Right cardiac atrium (tissue), 5 donors: ENCODE measurements at regions not wholly inside any gene's neighbourhood (a gene's known extent, or its start where the extent isn't known, plus 50 kb on each side); places are given as distances from the start of the nearest gene placed in this dataset.
"Not testable (repeated sequence)": the region's sequence is repeated elsewhere in the genome, so short reads cannot be mapped to it uniquely, and the experiment has no call there.

Experiments
- ATAC-seq, 2 donors: fragments of 200-7000 bp; cut with Tn5 transposase; one replicate each; pipeline versions ENCODE4 v1.8.0 to v1.9.1; 2020; ENCODE audit warnings: moderate library complexity in 2 of 2, mild to moderate bottlenecking in 1 of 2
- DNase-seq, 3 donors: peaks; one replicate each; pipeline ENCODE4 v3.0.0-alpha.2; 2020
- H3K27ac ChIP-seq: one replicate; pipeline ENCODE4 v1.5.1; 2013; ENCODE audit warnings: mild to moderate bottlenecking, low read length, control low read depth, moderate library complexity
- H3K27me3 ChIP-seq: one replicate; pipeline ENCODE4 v1.6.1; 2013; ENCODE audit not compliant: control insufficient read depth, insufficient read depth
- H3K4me1 ChIP-seq: one replicate; pipeline ENCODE4 v1.6.1; 2013; ENCODE audit warnings: low read length; ENCODE audit not compliant: control insufficient read depth, insufficient read depth
- H3K4me3 ChIP-seq: one replicate; pipeline ENCODE4 v1.5.1; 2013; ENCODE audit warnings: low read length, control low read depth
- H3K9me3 ChIP-seq: one replicate; pipeline ENCODE4 v1.6.1; 2013; ENCODE audit warnings: low read length; ENCODE audit not compliant: control insufficient read depth
- WGBS: extraction: QIAGEN DNeasy Blood & Tissue Kit; methylation state at CpG from one replicate; pipeline ENCODE4 v1.1.7; 2013; 5-methylcytosine and 5-hydroxymethylcytosine counted together
- intact Hi-C, 4 donors: fragments of 100-400 bp; cut with DNase I; formaldehyde crosslinking; loops; one replicate each; pipeline versions ENCODE4 v1.11.0 to v1.14.0; 2022 to 2023
- donor health status: healthy with polysubstance abuse.
- donor health status: DM: no; HTN: yes; CAD: no.
- donor health status: DM: no; HTN: no; CAD: no.
- donor health status: DM: no; HTN: yes; CAD: no; lungs with severe emphysema.
- donor health status: DM: yes; HTN: yes; CAD: no.

- intact Hi-C loops: no loop called here
- Histone ChIP-seq H3K27me3 (no peaks in the 10 kb centered on the region), H3K27ac (no peak overlapping the region), H3K4me3 (no peak overlapping the region), H3K9me3 (no peaks in the 10 kb centered on the region), H3K4me1 (no peaks in the 10 kb centered on the region)
- ATAC-seq (no peak), DNase-seq (no peak)
- 76% methylated on average over 8 of the region's 8 CpGs for WGBS
Measured at GRCh38 chr14:27863166-27863565, 903.4 kb upstream of the FOXG1 start.

GRCh38 chr14:27881063-27881462 lies 885.5 kb upstream of the FOXG1 start:
- Histone ChIP-seq H3K4me1 (no peaks in the 10 kb centered on the region), H3K27ac (no peak overlapping the region), H3K27me3 (no peaks in the 10 kb centered on the region), H3K4me3 (no peak overlapping the region), H3K9me3 (no peaks in the 10 kb centered on the region)
- ATAC-seq: no peak
- no peak for DNase-seq
- intact Hi-C loops: no loop called here

GRCh38 chr14:27881646-27882045 lies 884.9 kb upstream of the FOXG1 start:
- Histone ChIP-seq H3K9me3 (no peaks in the 10 kb centered on the region), H3K27me3 (no peaks in the 10 kb centered on the region), H3K27ac (no peak overlapping the region), H3K4me1 (no peaks in the 10 kb centered on the region), H3K4me3 (no peak overlapping the region)
- DNase-seq: no peak
- WGBS: 49% methylated on average over 4 of the region's 4 CpGs
- intact Hi-C loops: no loop called here
- ATAC-seq: no peak

DNA sequence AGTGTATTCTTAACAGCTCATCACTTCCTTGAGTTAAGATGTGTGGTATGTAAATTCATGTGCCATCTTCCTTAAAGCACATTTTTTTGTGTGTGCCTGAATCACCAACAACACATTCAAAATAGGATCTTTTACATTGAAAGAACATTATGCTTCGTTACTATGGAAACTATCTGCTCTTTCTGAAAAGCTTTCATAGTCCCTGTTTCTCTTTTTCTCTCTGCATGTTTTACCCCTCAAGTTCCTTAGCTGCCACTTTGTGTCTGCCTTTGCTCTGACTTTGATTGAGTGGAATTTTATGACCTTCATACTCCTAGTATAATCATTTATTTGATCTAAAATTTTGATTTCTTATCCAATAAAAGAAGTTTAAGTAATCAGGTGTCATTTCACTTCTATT lies 880.3 kb upstream of the FOXG1 start:
- 64% methylated on average over 1 of the region's 1 CpG for WGBS
- H3K4me1 ChIP-seq: no peaks in the 10 kb centered on the region
- intact Hi-C loops: no loop called here

GRCh38 chr14:27890259-27890658 lies 876.3 kb upstream of the FOXG1 start:
- whole genome bisulfite sequencing: 80% methylated on average over 3 of the region's 3 CpGs
- Histone ChIP-seq H3K4me3 (no peak overlapping the region), H3K9me3 (no peaks in the 10 kb centered on the region), H3K27ac (no peak overlapping the region), H3K27me3 (no peaks in the 10 kb centered on the region), H3K4me1 (no peaks in the 10 kb centered on the region)
- intact Hi-C loops: no loop called here
- no peak for DNase-seq
- ATAC-seq: no peak

More for the DNA sequence above, 880.3 kb upstream of the FOXG1 start:
- Histone ChIP-seq H3K27me3 (no peaks in the 10 kb centered on the region), H3K9me3 (no peaks in the 10 kb centered on the region), H3K27ac (no peak overlapping the region), H3K4me3 (no peak overlapping the region)
- ATAC-seq: no peak
- no peak for DNase-seq

DNA sequence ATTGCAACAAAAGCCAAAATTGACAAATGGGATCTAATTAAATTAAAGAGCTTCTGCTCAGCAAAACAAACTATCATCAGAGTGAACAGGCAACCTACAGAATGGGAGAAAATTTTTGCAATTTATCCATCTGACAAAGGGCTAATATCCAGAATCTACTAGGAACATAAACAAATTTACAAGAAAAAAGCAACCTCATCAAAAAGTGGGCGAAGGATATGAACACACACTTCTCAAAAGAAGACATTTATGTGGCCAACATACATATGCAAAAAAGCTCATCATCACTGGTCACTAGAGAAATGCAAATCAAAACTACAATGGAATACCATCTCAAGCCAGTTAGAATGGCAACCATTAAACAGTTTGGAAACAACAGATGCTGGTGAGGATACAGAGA lies 858.1 kb upstream of the FOXG1 start:
- H3K4me3 ChIP-seq, H3K27ac ChIP-seq, intact Hi-C loops, H3K4me1 ChIP-seq, H3K27me3 ChIP-seq, DNase-seq, H3K9me3 ChIP-seq, ATAC-seq: not testable (repeated sequence)
- 72% methylated on average over 1 of the region's 1 CpG for WGBS

- no peaks in the 10 kb centered on the region for H3K9me3 ChIP-seq
- no peaks in the 10 kb centered on the region for H3K27me3 ChIP-seq
- 71% methylated on average over 3 of the region's 3 CpGs for WGBS
- no peak overlapping the region for H3K4me3 ChIP-seq
- no peaks in the 10 kb centered on the region for H3K4me1 ChIP-seq
- DNase-seq (no peak), ATAC-seq (no peak)
- intact Hi-C loops: no loop called here
- H3K27ac ChIP-seq: no peak overlapping the region
Measured at GRCh38 chr14:27916326-27916725, 850.3 kb upstream of the FOXG1 start.

GRCh38 chr14:27917896-27918295 lies 848.7 kb upstream of the FOXG1 start:
- Histone ChIP-seq H3K27ac (no peak overlapping the region), H3K9me3 (no peaks in the 10 kb centered on the region), H3K4me3 (no peak overlapping the region), H3K4me1 (no peaks in the 10 kb centered on the region), H3K27me3 (no peaks in the 10 kb centered on the region)
- no peak for ATAC-seq
- 74% methylated on average over 3 of the region's 3 CpGs for WGBS
- intact Hi-C loops: no loop called here
- no peak for DNase-seq

DNA sequence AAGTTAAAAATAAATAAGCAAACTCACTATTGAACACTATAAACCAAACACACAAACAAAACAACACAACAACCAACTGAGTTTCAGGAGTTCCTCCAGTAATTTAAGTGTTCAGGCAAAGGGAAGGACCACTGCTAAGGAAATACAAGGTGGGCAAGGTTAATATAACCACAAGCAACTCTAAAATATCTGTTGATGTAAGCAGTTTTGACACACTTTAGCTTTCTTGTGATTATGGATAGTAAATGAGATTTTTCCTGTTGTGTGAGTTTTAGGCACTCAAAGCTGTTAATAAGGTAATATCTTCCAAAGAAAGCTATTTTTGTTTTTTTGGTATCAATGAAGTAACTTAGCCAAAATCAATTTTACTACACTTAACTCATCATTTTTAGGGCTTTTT lies 839.1 kb upstream of the FOXG1 start:
- ATAC-seq: no peak
- Histone ChIP-seq H3K27ac (no peak overlapping the region), H3K27me3 (no peaks in the 10 kb centered on the region), H3K9me3 (no peaks in the 10 kb centered on the region), H3K4me1 (no peaks in the 10 kb centered on the region), H3K4me3 (no peak overlapping the region)
- intact Hi-C loops: no loop called here
- DNase-seq: no peak

- Histone ChIP-seq H3K4me3 (no peak overlapping the region), H3K27ac (no peak overlapping the region), H3K27me3 (no peaks in the 10 kb centered on the region), H3K9me3 (no peaks in the 10 kb centered on the region), H3K4me1 (no peaks in the 10 kb centered on the region)
- DNase-seq (no peak), ATAC-seq (no peak)
- WGBS: 69% methylated on average over 1 of the region's 1 CpG
- intact Hi-C loops: no loop called here
Measured at GRCh38 chr14:27929797-27930347, 836.7 kb upstream of the FOXG1 start.

GRCh38 chr14:27938392-27938791 lies 828.2 kb upstream of the FOXG1 start:
- 54% methylated on average over 1 of the region's 1 CpG for WGBS
- ATAC-seq: no peak
- intact Hi-C loops: no loop called here
- DNase-seq: no peak
- no peaks in the 10 kb centered on the region for H3K4me1 ChIP-seq
- H3K4me3 ChIP-seq: no peak overlapping the region
- H3K9me3 ChIP-seq: no peaks in the 10 kb centered on the region
- H3K27ac ChIP-seq: no peak overlapping the region
- no peaks in the 10 kb centered on the region for H3K27me3 ChIP-seq

GRCh38 chr14:27945512-27945911 lies 821.1 kb upstream of the FOXG1 start:
- H3K27ac ChIP-seq: no peak overlapping the region
- intact Hi-C loops: no loop called here
- DNase-seq (no peak), ATAC-seq (no peak)
- no peaks in the 10 kb centered on the region for H3K27me3 ChIP-seq
- 83% methylated on average over 4 of the region's 4 CpGs for WGBS
- H3K9me3 ChIP-seq: no peaks in the 10 kb centered on the region
- no peak overlapping the region for H3K4me3 ChIP-seq
- no peaks in the 10 kb centered on the region for H3K4me1 ChIP-seq
